Stimulated activated CD8-positive, alpha-beta memory T cell treated with anti-CD3 and anti-CD28 coated beads, Interleukin-4, amount 100 ng/mL, for 48 hours (primary cell): ENCODE measurements at regions not wholly inside any gene's neighbourhood (a gene's known extent, or its start where the extent isn't known, plus 50 kb on each side); places are given as distances from the start of the nearest gene placed in this dataset.

Experiments
- DNase-seq: peaks from one replicate; pipeline ENCODE4 v3.0.0-alpha.2; 2020

DNA sequence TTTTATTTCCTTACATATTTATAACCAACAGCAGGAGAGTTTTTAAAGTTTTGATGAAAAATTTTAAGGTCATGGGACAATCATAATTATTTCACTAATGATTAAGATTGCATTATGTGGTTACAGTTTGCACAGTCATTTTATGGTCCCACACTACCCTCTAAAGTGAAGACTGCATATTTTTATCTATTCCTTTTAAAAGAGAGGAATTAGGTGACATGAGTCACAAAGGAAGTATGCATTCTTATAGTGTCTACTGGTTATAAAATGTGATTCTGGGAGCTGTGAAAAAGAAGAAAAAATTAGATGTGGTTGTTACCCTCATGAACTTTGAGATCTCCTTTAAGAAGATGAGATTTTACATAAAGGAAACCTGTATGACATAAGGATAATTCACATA lies 87.9 kb upstream of the GRIA1 start:
- no peak for DNase-seq

- DNase-seq = no peak
These were observed 87.0 kb upstream of the GRIA1 start for GRCh38 chr5:153403470-153403869.

- no peak for DNase-seq
These were observed 85.7 kb upstream of the GRIA1 start for GRCh38 chr5:153404747-153405146.

- DNase-seq = no peak
These were observed 68.8 kb upstream of the GRIA1 start for GRCh38 chr5:153421676-153422075.

GRCh38 chr5:153425914-153426313 lies 64.6 kb upstream of the GRIA1 start:
- peak; percentile 29 for DNase-seq

DNA sequence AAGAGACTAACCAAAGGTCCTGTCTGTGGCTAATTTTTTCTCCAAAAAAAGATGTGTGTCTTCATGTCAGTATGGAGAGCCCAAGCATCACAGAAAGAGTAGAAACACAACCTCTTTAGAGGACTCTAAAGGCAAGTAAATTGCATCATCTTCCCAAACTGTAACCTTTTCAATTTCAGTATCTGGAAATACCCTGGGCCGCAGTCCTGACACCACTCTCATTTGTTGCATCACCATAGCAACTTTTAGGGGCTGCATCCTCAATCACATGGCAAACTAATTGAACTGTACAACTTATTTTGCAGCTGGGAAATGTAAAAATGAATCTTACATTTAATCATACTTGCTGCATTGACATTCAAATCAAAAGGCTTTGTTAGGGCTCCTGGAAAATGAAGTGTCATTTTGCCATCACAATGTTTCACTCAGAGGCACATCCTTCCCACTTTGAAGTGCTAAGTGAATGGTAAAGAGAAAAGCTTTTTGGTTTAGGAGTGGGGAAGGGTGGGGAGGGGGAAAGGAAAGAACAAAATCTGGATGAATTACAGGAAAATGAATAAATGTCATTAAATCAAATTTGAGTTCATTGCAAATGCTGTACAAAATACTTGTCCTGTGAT lies 60.6 kb upstream of the GRIA1 start:
- DNase-seq = no peak

DNA sequence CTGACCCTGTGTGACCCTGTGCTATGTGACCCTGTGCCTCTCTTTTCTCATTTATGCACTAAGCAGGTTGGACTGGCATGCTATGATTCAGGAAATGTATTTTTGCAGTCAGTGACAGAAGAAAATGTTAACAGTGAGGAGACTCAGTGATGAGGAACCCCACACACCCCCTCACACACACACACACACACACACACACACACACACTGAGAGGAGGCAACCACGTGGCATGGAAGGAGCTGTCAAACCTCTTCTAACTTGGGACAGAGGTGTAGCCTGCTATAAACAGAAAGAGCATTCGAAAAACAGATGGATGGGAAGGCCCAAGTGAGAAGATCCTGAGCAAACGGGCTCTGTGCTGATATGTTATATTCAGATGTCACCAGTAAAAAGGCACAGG lies 57.9 kb upstream of the GRIA1 start:
- DNase-seq = no peak

DNA sequence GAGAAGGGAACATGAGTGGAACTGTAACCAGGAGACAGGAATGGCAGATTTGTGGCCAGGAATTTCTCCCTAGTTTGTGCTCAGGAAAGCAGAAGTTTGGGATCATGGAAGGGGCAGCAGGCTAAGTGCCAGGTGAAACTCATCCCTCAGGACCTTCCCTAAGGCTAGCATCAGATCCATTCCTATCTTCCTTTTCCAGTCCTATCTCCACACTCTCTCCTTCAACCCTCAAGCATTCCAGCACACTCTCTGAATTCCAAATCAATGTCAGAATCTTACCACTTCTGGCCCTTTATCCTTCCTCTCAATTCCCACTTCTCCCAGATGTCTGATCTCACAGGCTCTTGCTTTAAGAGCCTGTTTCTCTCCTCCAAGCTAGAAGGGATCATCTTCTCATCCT lies 53.2 kb upstream of the GRIA1 start:
- no peak for DNase-seq

DNA sequence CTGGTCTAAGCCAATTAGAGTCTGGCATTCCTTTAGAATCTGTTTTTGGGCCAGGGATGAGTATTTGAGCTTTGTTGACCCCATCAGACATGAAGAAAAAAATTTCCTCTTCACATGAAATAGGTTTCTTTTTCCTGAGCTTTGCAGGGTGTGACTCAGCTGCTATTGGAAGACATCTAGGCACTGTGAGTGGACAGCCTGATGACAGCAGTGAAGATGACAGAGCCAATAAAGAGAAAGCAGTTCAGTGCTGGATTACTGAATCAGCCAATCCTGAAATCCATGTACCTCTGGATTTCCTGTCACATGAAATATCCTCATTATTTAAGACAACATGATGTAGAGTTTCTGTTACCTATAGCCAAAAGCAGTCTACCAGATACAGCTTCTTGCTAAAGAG lies 51.3 kb upstream of the GRIA1 start:
- DNase-seq = no peak
